GM21360 (cell line): ENCODE measurements at regions not wholly inside any gene's neighbourhood (a gene's known extent, or its start where the extent isn't known, plus 50 kb on each side); places are given as distances from the start of the nearest gene placed in this dataset.
"Not testable (repeated sequence)": the region's sequence is repeated elsewhere in the genome, so short reads cannot be mapped to it uniquely, and the experiment has no call there.

Source experiments
- ATAC-seq: cut with Tn5 transposase; IDR thresholded peaks from one replicate; pipeline ENCODE4 v1.9.1; 2021; ENCODE audit warnings: mild to moderate bottlenecking, moderate library complexity; ENCODE audit not compliant: unreplicated experiment

DNA sequence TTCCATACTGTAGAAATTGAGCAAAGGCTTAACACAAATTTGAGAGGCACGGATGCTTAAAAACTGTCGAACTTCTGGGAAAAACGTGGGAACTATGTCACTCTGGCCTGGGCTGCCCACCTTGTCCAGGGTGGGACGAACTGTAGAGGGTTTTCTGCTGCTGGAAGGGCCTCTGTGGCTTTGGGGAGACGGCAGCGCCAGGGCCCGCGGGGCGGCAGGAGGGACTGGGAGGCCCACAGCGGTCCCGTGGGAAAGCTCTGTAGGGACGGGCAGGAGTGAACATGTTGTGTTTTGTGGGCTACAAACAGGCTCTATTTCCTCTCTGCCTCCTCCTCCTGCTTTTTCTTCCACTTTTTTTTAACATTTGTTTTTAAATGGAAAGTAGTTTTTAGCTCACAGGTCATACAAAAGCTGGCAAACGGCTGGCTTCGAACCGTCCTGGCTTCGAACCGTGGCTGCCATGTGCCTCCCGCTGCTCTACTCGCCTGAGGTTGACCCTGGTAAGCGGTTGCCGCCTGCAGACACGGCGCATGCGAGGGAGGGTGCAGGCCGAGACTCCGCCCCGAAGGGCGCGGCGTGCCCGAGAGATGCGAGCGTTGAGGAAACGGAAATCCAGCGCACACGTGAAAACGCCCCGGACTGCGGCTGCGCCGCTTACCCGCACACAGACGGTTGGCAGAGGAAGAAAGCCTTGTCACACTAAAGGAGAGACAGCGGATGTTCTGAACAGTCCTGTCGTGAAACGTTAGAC lies 382.3 kb upstream of the ZFP42 start:
- ATAC-seq = no peak

DNA sequence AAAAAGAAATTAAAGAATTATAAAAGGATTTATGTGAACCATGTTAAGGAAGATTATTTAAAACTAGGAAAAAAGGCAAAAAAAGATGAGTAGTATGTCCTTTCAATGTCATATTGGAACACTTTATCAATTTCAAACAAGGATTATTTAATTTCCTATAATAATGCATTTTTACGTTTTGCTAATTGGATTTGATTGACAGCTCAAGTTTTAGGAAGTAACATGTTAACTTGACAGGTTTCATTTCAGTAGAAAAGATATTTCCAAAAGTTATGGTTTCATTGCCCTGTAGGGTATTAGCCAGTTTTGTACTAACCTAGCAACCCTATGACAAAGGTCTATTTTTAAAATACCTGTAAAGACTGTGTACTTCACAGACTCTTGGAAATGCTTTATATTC lies 379.6 kb upstream of the ZFP42 start:
- ATAC-seq = no peak

DNA sequence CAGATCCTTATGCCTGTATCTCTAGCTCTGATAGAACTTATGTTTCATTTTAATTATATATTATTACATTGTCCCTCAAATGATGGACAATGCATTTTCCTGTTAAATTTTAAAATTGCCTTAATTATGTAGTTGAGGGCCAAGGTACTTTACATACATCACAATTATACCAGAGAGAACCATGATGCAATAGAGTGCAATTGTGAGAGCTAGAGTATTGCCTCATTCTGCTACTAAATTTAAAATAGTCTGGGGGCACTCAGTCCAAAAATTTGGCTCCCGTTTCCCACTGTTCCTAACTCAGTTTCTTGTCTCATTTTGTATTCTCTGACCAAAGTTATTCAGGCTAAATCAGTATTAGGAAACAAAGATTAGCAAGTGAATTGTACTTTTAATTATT lies 378.5 kb upstream of the ZFP42 start:
- ATAC-seq = no peak

DNA sequence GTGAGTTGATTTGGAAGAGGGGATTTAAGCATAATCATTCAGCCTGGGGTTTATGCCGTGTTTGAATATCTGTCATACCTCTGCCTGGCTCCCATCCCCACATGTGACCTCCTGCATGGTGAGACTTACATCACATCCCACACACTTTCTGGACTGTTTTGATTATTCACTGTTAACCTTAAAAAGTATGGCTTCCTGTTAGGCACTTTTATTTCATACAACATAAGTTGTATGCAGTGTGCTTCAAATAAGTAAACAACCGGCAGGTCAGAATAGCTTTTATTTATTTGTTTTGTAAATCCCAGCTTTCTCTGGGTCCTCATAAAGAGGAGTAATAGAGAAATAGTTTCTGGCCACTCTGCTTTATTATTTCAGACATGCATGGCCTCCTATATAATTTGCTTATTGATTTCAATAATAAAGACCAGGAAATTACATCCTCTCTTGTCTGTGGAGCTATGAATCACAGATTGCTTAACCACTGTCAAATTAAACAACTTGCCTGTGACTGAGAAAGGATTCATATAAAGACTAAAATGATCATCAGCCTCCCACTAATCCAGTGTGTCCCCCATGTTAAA lies 376.8 kb upstream of the ZFP42 start:
- ATAC-seq = no peak

DNA sequence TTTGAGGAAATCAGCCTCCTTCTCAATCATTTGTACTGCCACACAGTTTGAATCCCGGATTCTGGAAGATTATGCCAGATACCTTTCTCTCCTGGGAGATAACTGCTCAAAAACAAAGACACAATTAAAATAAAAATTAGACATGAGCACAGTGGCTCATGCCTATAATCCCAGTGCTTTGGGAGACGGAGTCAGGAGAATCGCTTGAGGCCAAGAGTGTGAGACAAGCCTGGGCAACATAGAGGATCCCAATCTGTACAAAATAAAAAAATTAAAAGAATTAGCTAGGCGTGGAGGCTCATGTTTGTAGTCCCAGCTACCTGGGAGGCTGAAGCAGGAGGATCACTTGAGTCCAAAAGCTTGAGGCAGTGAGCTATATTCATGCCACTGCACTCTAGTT lies 376.3 kb upstream of the ZFP42 start:
- ATAC-seq = no peak

DNA sequence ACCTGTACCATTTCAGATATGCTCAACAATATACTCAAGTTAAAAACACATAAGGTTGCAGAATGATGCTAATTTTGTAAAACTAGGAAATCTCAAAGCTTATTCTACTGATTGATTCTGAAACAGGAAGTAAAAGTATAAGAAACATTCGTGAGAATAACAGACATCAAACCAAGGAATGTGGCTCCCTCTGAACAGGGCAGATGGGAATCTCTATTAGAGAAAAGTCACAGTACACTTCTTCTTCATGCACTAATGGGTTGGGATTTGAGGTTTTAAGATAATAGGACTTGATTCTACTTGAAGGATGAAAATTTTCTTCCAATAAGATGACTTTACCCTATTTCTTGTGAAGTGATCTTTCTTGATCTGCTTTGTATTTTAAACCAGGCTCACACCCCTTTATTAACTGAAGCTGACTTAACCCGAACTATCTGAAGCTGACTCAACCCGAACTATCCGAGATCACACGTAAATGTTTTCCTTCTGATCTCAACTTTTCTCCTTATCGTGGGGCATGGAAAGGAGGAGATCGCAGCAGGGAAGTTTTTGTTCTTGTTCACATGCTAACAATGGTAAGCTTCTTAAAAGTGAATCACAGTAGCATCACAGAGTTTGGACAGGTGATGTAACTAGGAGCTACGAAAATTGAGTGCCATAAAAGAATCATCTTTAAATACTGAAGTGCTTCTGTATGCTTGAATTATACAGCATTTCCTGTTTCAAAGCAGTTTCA lies 363.1 kb upstream of the ZFP42 start:
- ATAC-seq = no peak

DNA sequence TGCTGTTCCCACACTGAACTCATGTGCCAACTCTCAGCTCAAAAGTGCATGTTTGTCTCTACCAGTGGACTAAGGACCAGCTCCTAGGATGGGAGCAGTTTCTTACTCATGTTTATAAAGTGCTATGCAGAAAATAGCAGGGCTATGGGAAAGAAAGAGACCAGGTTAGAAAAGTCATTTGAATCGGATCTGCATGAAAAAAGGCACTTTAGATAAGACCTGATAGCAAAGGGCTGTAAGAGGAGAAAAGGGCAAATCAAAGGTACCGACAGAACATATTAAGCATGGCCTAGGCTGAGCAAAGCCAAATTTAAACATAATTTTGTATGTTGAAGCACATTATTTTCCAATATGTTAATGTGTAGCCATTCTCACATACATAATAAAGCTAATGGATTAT lies 362.3 kb upstream of the ZFP42 start:
- no peak for ATAC-seq

DNA sequence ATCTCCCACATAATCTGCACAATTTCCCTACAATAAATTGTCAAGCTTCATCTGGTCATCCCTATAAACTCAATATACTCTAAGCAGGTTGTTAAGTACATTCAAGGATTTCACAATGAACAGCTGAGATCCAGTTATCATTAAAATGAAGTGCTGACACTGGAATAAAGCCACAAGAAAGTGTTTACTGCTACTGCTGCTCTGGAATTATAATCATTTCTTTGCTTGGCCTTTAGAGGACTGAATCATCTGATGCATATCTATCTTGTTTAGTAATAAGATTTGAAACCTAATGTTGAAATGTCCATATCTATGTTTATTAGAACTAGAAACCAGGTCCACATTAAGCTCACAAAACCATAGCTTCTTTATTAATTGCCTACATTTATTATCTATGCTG lies 338.6 kb upstream of the ZFP42 start:
- no peak for ATAC-seq

DNA sequence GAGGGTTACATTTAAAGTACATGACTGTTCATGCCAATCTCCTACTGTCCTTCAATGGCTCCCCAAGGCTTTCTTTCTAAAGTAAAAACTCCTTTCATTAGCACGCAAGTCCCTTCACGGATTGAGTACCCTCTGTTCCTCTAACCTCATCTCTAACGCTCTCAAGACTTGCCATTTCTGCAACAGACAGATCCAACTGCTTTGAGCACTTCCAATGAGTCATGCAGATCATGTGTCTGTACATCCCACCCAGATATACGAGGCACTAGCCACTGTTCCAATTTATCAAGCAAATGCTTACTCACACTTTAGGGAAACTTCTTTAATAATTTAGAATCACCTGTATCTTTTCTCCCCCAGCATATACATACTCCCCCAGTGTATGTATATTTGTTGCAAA lies 332.5 kb upstream of the ZFP42 start:
- ATAC-seq = no peak

DNA sequence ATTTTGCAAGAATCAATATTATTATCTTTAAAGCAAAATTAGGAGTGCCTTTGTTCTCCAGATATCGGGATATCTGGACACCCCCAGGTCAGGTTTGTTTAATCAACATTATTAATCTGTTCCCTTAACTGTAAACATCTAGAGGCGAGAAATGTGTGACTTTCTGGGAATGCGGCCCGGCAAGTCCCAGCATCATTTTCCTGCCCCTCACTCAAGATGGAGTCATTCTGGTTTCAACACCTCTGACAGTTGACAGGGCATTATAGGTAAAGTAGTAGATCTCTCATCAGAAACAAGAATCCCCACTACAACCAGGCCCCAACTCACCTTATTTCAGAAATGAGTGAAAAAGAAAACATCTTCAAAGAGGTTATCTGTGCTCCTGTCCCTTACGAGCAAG lies 331.6 kb upstream of the ZFP42 start:
- ATAC-seq = no peak

DNA sequence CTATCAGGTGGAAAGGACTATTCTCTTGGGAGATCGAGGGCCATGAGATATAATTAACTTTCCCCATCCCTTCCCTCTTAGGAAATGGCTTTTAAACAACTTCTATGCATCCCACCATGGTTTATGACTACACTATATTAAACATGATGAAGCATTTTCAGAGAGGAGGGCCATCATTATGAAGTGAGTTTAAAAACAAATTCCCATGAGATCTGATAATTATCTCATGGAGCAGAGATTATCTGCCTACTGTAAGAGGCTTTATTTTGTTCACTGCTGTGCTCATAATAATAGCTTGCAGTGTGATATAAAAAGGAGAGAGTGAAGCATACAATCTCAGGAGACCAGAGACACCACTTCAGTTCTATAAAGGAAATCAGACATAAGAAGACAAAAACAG lies 330.5 kb upstream of the ZFP42 start:
- no peak for ATAC-seq

DNA sequence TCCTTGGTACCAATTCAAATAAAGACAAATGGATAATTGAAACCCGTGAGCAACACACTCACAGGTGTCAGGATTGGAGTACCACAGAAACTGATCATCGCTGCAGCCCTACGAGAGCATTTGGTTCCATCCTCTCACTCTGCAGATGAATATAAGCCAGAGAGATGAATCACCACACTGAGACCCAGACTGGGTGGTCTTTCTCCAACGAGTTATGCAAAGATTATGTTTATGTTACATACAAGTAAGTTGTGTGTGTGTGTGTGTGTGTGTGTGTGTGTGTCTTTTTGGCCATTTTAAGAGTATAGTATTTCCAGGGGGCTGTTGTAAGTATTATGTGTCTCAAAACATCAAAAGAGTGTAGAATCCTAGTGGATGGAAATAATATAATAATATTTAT lies 329.5 kb upstream of the ZFP42 start:
- ATAC-seq = no peak

DNA sequence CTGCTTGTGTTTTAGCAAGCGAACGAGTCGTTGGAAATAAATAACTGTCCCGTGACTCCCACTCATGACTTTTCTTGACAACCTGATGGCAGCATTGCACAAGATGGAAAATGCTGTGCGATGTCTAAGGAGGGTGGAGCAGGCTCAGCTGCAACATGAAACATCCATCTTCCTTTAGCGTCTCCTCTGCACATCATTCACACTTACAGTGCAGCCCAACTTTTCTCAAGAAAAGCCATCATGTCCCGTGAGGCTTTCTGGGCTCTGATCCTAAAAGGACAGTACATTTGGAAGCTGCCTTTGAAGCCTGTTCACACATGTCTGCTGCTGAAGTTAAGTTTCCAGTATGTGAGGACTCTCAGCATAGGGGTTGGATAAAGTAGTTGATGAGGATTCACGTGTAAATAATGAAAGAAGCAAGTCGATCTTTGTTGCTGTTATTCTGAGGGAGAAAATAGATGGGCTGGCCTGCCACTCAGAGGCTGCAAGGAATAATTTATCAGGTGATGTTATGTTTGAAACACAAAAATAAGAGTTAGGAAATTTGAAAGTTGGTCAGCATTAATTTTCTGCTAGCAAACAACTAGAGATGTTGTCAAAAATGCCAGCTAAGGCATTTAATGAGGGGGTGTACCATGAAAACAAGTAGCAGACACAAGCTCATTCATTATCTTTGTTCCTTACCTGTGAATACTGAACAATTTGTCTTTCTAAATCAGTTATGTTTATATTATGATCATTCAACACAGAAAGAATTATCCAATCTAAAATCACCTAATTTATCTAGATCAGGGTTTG lies 328.7 kb upstream of the ZFP42 start:
- no peak for ATAC-seq

DNA sequence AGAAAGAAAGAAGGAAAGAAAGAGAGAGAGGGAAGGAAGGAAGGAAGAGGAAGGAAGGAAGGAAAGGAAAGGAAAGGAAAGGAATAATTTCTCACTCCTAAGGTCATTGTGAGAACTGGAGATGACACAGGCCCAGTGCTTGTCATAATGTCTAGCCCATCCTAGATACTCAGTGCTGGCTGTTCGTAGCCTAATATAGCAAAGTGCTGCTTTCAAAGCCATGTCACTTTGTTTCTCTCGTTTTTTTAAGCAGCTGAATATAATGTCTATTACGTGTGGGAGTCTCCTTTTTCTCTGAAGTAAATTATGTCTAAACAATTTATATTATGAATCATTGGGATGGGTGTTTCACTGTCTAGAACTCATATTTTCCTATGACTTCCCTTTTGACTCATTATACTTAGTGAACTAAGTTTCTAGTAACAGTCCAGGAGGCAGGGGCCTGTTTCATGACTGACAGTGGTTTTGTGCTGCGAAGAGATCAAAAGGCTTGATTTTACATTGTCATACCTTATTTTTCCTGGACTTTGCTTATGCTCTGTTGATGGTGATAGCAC lies 327.0 kb upstream of the ZFP42 start:
- ATAC-seq = no peak

DNA sequence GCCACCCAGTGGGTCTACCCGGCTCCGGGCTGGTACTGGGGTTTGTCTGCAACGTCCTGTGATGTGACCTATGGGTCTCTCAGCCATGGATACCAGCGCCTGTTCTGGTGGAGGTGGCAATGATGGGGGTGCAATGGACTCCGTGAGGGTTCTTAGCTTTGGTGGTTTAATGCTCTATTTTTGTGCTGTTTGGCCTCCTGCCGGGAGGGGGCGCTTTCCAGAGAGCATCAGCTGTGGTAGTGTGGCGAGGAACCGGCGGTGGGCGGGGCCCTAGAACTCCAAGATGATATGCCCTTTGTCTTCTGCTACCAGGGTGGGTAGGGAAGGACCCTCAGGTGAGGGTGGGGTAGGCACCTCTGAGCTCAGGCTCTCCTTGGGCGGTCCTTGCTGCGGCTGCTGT lies 324.1 kb upstream of the ZFP42 start:
- not testable (repeated sequence) for ATAC-seq

DNA sequence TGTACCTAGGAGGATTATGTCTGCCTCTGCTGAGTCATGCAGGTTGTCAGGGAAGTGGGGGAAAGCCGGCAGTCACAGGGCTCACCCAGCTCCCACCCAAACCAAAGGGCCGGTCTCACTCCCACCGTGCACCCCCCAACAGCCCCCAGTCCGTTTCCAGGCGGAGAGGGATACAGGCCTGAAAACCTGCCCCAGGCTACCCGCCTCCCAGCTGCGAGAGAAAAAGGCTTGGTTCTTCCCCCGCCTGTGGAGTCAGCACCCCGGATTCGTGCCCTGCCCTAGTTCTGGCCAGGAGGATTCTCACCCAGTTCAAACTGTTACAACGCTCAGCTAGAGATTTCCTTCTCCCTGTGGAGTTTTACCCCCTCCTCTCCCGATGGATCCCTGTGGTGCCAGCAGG lies 323.6 kb upstream of the ZFP42 start:
- not testable (repeated sequence) for ATAC-seq

DNA sequence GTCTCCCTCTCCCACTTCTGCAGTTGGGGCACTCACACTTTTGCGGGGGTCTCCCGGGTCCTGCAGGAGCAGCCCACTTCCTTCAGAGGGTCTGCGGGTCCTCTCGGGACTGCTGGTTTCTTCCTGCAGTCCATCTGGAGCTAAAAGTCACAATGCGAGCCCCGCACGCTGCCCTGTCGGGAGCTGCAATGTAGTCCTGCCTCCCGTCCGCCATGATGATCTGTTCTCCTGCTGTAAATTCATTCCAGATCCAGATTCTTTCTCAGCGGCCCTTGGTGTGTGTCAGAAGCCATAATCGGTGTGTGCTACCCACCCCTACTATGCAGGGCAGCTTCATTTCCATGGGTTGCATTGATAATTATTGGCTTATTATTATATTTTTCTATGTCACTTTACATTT lies 323.0 kb upstream of the ZFP42 start:
- ATAC-seq = not testable (repeated sequence)

DNA sequence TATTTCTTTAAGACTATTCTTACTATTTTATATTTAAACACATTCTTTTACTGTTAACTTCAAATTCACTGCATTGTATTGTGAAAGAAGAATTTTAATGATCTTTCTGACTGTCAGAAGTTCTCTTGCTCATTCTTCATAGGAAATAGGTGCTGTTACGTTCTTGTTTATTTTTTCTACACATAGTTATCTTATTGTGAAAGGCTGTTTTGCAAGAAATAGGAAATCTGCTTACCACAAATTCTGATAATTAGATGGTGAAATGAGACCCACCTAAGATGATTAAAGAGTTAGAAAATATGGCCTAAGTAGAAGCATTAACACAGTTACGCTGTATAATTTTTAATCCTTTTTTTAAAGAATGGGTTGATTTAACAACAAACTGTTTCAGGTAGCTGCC lies 316.1 kb upstream of the ZFP42 start:
- ATAC-seq = no peak

DNA sequence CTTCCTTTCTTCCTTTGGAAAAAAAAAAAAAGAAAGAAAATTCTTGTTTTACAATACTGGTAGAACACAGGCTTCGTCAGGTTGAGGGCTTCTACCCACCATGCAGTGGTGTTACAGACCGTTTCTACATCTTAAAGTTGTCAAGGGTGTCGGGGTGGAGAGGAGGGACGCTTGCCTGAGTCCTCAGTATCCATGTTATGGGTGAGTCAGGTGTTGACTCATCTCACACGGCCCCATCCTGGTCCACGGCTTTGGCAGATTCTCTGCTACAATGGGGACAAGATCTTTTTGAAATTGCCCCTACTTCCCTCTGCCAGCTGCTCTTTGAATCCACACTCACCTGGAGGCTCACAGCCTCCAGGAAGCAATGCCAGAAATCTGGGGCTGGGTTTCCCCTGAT lies 310.3 kb upstream of the ZFP42 start:
- no peak for ATAC-seq

DNA sequence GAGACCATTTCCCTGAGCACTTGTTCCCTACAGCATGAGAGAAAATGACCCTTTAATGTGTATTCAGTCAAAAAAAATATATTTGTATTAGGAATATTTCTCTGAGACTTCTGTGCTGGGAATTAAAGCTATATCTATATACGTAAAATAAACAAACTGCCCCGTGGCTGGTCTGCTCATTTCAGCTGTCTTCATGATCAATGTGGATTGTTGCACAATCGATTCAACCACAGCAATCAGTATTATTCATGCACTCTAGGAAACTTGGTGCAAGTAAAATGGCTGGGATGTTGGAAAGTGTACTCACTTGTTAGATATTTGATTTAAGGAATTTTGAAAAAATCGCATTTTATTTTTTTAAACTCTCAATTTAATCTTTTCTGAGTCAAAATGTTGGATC lies 307.9 kb upstream of the ZFP42 start:
- ATAC-seq = no peak

DNA sequence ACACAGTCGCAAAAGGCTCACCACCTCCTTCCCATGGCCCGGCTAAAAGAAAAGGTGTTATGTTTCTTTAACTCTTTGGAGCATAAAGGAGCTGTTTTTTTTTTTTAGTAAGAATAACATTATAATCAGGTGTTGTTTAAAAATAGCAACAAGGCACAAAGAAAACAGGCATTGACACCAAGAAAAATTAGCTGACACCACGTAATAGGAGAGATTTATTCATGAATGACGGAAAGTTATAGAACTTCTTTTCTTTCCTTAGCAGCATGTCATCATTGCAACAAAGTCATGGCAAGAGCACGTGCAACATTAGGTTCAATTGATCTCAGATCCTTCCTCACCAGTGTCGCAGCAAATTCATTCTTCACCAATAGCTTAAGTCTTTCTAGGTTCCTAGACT lies 302.9 kb upstream of the ZFP42 start:
- ATAC-seq = no peak
